PFSK-1 (cell line): ENCODE measurements at regions not wholly inside any gene's neighbourhood (a gene's known extent, or its start where the extent isn't known, plus 50 kb on each side); places are given as distances from the start of the nearest gene placed in this dataset.

ENCODE experiments used
- POLR2AphosphoS5 ChIP-seq: IDR thresholded peaks from 2 replicates; pipeline ENCODE4 v1.6.1; 2012; ENCODE audit warnings: low read depth, mild to moderate bottlenecking, control low read depth, low read length, moderate library complexity
- REST ChIP-seq, 2 experiments: IDR thresholded peaks; 2 replicates each; pipeline versions ENCODE4 v1.6.1 to v1.8.0; 2011 to 2012; ENCODE audit warnings: low read depth in 2 of 2, low read length in 2 of 2, control low read depth in 1 of 2, inconsistent platforms in 1 of 2, mild to moderate bottlenecking in 1 of 2, moderate library complexity in 1 of 2; ENCODE audit not compliant: insufficient read depth in 1 of 2
- SIN3A ChIP-seq: IDR thresholded peaks from 2 replicates; pipeline ENCODE4 v1.6.1; 2012; ENCODE audit warnings: mild to moderate bottlenecking, low read length, moderate library complexity, borderline replicate concordance; ENCODE audit not compliant: insufficient read depth

GRCh38 chr3:115402651-115403050 is 220.7 kb upstream of the GAP43 start:
- TF ChIP-seq REST (IDR thresholded peaks at IDR 0.05; ENCODE audit: insufficient read depth in 1 of 2, low read depth in 2 of 2, low read length in 2 of 2) (no peak), SIN3A (no peak), POLR2AphosphoS5 (no peak)
